ENCODE measurements at regions not wholly inside any gene's neighbourhood (a gene's known extent, or its start where the extent isn't known, plus 50 kb on each side); places are given as distances from the start of the nearest gene placed in this dataset.
A peak's percentile ranks its signal among the peaks of the same experiment; 100 is the strongest.
"Not testable (repeated sequence)": the region's sequence is repeated elsewhere in the genome, so short reads cannot be mapped to it uniquely, and the experiment has no call there.

GRCh38 chr5:79924936-79925893 is 65.8 kb downstream of the MTX3 start:
- DNase-seq = no peak

GRCh38 chr5:79923431-79923830 is 67.6 kb downstream of the MTX3 start:
- no peak for DNase-seq

DNA sequence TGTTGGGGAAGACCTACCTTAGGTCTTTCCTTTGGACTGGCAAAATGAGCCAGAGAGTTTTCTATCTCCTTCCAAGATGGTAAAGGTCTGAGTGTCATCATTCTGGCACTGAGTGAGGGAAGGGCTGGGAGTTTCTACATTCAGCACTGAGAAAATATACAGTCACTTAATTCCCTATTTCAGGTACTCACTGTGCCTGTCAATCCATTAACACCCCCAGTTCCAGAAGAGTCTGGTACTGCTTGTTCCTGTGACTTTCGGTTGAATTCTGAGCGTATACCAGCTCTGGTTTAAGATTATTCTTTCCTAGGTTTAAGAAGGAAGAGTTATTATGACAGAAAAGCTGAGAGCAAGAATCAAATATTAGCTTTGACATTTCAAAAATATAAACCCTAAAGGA is 68.4 kb downstream of the MTX3 start:
- DNase-seq = no peak

DNA sequence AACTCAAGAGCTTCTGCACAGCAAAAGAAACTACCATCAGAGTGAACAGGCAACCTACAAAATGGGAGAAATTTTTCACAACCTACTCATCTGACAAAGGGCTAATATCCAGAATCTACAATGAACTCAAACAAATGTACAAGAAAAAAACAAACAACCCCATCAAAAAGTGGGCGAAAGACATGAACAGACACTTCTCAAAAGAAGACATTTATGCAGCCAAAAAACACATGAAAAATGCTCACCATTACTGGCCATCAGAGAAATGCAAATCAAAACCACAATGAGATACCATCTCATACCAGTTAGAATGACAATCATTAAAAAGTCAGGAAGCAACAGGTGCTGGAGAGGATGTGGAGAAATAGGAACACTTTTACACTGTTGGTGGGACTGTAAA is 83.6 kb downstream of the MTX3 start:
- not testable (repeated sequence) for DNase-seq

DNA sequence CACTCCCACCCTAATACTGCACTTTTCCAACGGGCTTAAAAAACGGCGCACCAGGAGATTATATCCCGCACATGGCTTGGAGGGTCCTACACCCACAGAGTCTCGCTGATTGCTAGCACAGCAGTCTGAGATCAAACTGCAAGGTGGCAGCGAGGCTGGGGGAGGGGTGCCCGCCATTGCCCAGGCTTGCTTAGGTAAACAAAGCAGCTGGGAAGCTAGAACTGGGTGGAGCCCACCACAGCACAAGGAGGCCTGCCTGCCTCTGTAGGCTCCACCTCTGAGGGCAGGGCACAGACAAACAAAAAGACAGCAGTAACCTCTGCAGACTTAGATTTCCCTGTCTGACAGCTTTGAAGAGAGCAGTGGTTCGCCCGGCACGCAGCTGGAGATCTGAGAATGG is 88.5 kb downstream of the MTX3 start:
- DNase-seq = not testable (repeated sequence)

DNA sequence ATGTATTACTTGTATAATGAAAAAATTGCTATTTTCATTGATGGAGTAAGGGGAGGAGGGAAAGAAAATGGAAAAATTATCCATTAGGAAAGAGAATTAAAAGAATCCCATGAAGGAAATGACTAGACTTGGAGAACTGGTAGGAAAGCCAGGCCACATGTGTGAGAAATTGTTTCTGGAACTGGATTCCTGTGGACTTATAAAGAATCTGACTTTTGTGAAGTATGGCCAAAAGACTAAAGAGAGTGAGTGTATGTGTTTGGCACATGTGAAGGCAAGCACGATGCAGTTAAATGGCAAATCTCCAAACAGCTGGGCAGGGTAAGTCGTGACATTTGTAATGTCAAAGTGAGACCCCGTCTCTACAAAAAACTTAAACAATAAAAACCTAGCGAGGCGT is 89.4 kb downstream of the MTX3 start:
- DNase-seq = no peak

- DNase-seq = no peak
Measured at GRCh38 chr5:79898611-79899010, 92.5 kb downstream of the MTX3 start.

GRCh38 chr5:79893976-79894375 is 97.1 kb downstream of the MTX3 start:
- DNase-seq = no peak

GRCh38 chr5:79893485-79893884 is 97.6 kb downstream of the MTX3 start:
- no peak for DNase-seq

DNA sequence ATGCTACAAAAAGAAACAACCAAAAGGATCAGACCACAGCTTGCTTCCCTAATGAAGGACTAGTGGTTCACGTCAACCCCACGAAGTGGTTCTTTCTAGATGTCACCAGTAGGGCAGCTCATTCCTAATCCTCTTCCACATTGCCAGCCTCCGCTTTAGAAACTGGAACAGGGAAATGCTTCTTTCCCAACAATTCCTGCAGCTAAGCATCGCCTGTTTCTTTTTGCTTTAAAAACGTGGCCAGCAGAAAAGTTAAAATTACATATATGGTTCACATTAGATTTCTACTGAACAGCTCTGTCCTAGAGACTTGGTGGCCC is 100.2 kb downstream of the MTX3 start:
- DNase-seq = no peak

DNA sequence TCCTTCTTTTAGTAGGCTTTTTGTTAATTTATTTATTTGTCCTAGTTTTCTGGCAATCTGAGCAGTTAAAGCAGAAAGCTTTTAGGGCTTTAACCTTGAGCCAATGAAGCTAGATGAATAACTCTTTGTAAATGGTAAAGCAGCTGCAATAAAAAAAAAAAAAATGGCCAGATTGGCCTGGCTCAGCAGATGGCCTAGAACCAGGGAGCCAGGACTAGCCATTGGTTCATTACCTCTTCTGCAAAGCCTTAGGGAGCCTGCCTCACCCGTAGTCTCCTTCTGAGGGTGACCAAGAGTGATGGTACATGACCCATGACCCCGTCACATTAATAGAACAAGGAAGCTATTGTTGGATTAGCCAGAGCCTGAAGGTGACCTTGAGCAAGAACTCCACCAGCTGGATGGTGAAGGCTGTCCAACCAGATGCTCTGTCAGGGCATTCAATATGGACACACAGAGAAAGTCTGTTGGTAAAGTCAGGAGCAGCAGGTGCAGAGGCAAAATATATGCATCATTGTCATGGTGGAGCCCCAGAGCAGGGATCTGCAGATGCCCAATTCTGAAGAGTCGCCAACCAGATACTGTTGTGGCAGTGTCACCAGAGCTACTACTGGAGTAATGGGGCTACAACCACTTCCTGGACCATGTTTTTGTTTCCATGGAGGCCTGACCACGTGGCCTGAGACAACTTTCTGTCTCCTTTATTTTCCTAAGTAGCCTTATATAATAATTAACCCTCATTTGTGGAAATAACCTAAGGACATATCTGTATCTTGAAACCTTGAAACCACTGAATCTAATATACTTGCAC is 100.7 kb downstream of the MTX3 start:
- no peak for DNase-seq

DNA sequence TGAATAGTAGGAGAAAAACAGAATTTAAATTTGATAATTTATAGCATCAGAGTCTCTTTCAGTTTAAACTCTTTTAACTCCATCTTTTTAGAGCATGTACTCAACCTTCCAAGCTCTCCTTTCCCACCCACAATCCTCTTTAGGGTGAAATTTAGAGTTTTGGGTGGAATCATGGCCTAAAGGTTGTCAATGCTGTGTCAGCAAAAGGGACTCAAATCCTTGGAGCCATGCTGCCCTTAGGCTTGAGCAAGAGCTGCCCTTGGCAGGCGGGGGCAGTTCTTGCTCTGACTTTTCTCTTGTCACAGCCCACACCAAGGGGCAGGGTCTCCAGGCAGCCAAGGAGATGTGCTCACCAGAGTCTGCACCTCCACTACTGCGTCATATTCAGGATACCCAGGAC is 102.4 kb downstream of the MTX3 start:
- no peak for DNase-seq

DNA sequence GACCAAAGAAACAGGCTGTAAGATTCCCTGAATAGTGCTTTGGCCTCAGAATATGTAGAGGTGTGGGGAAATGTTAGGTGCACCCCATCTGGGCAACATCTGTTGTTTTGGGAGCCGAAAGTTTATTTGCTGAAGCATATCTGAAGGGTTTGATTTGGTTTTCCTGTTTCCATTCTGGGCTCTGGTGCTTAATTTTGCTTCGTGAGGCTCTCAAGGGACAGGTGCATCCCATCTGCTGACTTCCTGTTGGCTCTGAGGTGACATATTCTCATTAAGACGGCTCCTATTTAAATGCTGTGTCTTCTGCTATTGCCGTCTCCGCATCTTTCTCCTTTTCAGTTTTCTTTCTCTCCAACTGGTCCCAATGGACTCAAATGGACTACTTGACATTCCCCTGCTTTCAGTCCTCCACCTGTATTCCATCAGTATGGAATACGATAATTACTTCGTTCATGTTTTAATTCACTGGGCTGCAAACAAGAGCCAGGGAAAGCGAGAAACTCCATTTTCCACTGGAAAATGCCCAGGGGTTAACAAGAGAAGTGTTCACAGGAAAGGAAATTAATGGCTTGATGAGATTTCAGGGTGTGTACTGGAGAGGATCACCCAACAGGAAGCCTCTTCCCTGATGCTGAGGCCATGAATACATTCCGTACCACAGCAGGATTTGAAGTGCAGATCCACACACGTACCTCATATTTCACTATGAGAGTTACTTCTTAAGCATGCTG is 104.0 kb downstream of the MTX3 start:
- DNase-seq = no peak

- DNase-seq = no peak
Measured at GRCh38 chr5:79886456-79886855, 104.6 kb downstream of the MTX3 start.

DNA sequence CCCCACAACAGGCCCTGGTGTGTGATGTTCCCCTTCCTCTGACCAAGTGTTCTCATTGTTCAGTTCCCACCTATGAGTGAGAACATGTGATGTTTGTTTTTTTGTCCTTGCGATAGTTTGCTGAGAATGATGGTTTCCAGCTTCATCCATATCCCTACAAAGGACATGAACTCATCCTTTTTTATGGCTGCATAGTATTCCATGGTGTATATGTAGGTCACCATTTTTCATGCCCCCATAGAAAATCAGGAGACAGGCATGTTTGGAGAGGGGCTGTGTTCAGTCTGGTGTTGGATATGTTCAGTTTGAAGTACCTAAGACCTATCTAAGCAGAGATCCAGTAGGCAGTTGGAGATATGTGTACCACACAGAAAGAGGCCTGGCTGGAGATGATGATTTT is 111.2 kb downstream of the MTX3 start:
- not testable (repeated sequence) for DNase-seq

DNA sequence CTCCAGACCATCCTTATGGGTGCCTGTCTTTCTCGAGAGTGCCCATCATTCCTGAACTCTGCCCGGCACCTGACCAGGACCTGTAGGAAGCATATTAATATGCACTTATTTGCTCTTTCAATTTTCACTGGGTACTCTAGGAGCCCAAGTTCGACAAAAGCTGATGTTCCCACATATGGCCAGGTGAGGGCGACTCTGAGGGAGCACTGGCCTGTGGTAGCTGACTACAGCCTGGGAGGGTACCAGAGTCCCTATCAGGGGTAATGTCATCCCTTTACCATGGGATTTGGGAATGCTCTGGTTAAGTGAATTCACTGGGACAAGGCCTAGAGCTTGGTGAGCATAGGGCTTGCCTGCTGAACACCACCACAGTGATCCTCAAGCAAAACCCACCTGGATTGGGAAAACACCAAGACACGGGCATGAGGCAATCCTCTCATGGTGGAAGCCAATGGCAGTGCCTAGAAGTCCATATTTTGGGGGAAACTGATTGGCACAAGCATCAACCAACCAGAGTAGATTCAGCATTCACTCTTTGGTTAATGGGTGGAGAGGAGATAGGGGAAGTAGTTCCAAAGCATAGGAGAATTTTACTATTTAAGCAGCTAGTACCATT is 112.2 kb downstream of the MTX3 start:
- peak; percentile 68 for DNase-seq

DNA sequence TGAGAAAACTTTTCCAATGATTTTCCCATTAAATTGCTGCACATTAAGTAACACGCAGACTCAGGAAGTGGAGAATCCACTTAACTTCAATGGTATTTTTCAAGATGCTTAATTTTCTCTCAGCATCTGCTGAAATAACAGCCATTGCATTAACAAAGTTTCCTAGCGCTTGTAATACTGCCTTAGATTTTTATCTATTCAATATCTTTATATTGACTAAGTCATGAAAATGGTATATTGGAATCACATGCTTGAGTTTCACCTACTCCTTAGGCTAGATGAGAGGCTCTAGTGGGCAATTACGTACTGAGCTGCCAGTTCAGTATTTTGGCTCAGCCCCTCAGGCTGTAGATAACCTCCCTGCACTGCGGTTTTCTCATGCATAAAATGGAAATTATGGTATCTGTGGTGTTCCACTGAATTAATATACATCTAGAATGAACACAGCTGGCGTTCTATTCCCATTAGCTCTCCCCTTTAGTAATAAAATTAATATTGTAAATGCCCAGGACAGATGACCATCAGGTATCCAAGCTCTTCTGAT is 112.9 kb downstream of the MTX3 start:
- no peak for DNase-seq

GRCh38 chr5:79876456-79876855 is 114.6 kb downstream of the MTX3 start:
- no peak for DNase-seq

- DNase-seq = no peak
Measured at GRCh38 chr5:79875230-79875629, 115.8 kb downstream of the MTX3 start.

DNA sequence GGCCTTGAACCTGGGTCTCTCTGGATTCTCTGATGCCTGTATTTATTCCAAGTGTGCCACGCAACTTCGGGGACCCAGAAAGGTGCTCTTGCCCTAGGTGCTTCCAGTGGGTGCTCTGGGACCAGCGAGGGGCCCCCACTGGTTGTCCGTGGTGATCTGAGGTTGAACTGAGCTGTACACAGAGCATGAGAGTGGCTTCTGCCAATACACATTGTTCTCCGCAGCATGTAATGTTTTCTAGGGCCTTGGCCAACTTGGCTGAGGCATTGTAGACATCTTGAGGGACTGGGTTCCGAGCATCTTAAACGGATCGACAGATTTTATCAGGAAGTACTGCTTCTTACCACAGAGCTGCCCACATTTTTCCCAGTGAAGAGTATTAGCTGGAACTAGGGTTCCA is 117.9 kb downstream of the MTX3 start:
- DNase-seq = no peak

- no peak for DNase-seq
Measured at GRCh38 chr5:79872291-79872690, 118.8 kb downstream of the MTX3 start.

DNA sequence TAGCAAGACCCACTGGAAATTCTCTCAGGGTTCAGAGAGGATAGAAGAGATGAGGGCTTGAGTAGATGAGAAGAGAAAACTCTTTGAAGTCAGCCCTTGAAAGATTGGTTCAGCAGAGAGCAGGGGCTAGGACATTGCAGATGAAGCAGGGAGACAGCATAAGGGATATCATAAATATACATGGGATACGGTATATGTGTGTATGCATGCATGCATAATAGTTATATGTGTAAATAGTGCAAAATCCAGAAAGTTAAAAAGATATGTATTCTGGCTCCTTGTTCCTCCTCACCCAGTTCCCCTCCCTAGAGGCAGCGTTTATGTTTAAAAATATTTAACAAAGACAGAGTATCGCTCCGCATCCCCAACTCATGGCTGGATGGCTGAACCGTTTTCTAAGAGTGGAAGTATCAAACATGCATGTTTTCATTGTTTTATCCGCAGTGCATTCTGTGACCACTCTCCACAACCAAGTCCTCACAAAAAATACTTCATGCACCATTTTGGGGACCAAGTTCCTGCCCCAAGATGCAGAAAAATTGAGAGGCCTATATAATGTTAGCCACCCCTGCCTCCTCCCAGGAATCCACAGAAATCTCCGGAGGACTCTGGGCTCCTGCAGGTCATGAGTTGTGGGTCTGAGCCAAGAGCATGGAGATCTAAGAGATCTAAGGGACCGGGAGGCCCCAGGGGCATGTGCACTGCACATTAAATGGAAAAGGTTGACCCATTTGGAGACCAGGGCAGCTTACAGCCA is 119.5 kb downstream of the MTX3 start:
- no peak for DNase-seq
